ENCODE measurements at regions not wholly inside any gene's neighbourhood (a gene's known extent, or its start where the extent isn't known, plus 50 kb on each side); places are given as distances from the start of the nearest gene placed in this dataset.

DNA sequence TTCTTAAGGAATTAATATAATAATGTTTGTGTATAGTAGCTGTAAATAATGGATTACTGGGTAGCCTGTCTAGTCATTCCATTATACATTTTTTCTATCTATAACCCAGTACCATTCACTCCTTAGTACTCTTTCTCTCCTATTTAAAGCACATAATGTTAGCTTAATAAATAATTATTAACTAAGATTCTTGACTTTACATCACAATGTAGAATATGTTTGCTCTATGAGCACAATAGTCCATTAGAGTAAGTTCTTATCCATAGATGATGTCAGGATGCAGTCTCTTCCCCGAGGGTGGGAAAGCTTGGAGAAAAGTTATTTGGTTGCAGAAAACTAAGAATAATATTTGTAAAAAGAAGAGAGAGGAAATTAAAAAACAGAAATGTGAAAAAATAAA is 226.4 kb upstream of the EYS start:
- Histone ChIP-seq H3K9me3 (replicated peaks) (peaks cover 6% of the 10 kb centered on the region), H3K4me3 (no peak overlapping the region), H3K4me1 (no peaks in the 10 kb centered on the region), H3K27ac (replicated peaks) (no peak overlapping the region), H3K27me3 (ENCODE audit: low read depth) (no peaks in the 10 kb centered on the region), H3K36me3 (no peaks in the 10 kb centered on the region)
- intact Hi-C loops (cut with micrococcal nuclease) = no loop called here
- no peak for DNase-seq
- no peak for TF ChIP-seq CTCF (IDR thresholded peaks at IDR 0.05; ENCODE audit: borderline replicate concordance)

DNA sequence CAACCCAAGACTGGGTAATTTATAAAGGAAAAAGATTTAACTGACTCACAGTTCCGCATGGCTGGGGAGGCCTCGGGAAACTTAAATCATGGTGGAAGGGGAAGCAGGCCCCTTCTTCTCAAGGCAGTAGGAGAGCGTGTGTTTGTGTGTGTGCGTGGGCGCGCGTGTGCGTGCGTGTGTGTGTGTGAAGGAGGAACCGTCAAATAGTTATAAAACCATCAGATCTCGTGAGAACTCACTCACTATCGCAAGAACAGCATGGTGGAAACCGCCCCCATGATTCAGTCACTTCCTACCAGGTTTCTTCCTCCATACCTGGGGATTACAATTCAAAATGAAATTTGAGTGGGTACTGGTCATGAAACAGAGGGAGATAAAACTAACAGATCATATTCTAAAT is 220.1 kb upstream of the EYS start:
- DNase-seq = no peak
- intact Hi-C loops (cut with micrococcal nuclease) = no loop called here
- H3K36me3 ChIP-seq = no peaks in the 10 kb centered on the region
- no peak overlapping the region for H3K4me3 ChIP-seq
- H3K27ac ChIP-seq (replicated peaks) = no peak overlapping the region
- no peaks in the 10 kb centered on the region for H3K27me3 ChIP-seq (ENCODE audit: low read depth)
- no peaks in the 10 kb centered on the region for H3K4me1 ChIP-seq
- TF ChIP-seq CTCF (IDR thresholded peaks at IDR 0.05; ENCODE audit: borderline replicate concordance) = no peak
- H3K9me3 ChIP-seq (replicated peaks) = no peaks in the 10 kb centered on the region

DNA sequence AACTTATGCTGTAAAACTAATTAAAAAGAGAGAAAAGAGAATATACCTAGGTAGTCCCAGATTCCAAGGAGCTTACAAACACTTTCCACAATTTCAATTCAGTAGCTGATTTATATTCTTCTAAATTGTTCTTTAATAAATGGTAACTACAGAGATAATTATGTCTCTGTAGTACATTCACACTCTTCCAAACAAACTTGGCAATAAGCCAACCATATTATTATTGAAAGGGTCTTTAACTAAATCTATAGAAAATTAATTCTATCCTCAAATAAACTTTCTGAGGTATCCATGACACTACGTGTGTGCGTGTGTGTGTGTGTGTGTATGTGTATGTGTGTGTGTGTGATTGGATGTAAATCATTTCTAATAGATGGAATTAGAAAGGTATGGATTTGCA is 217.4 kb upstream of the EYS start:
- intact Hi-C loops (cut with micrococcal nuclease) = no loop called here
- H3K4me3 ChIP-seq = no peak overlapping the region
- H3K9me3 ChIP-seq (replicated peaks) = no peaks in the 10 kb centered on the region
- H3K36me3 ChIP-seq = no peaks in the 10 kb centered on the region
- no peaks in the 10 kb centered on the region for H3K4me1 ChIP-seq
- no peak for DNase-seq
- H3K27ac ChIP-seq (replicated peaks) = no peak overlapping the region
- H3K27me3 ChIP-seq (ENCODE audit: low read depth) = no peaks in the 10 kb centered on the region
- no peak for TF ChIP-seq CTCF (IDR thresholded peaks at IDR 0.05; ENCODE audit: borderline replicate concordance)

GRCh38 chr6:65922049-65922448 is 215.0 kb upstream of the EYS start:
- intact Hi-C loops (cut with micrococcal nuclease) = no loop called here

DNA sequence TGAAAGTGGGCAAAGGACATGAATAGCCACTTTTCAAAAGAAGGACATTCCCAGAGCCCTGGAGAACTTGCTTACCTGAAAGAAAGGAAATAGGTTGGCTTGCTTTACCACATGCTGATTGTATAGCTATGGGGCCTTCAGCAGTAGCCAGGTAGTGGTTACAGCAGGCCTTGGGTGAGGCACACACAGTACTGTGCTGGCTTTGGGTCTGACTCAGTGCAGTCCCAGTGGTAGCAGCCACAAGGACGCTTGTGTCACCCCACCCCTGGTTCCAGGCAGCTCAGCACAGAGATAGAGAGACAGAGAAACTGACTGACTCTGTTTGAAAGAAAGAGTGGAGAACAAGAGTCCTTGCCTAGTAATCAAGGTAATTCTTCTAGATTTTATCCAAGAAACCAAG is 201.0 kb upstream of the EYS start:
- intact Hi-C loops (cut with micrococcal nuclease) = no loop called here
- no peak overlapping the region for H3K27ac ChIP-seq (replicated peaks)

More at GRCh38 chr6:65922049-65922448, 215.0 kb upstream of the EYS start:
- Histone ChIP-seq H3K4me1 (no peaks in the 10 kb centered on the region), H3K4me3 (no peak overlapping the region), H3K36me3 (no peaks in the 10 kb centered on the region), H3K9me3 (replicated peaks) (no peaks in the 10 kb centered on the region), H3K27me3 (ENCODE audit: low read depth) (no peaks in the 10 kb centered on the region), H3K27ac (replicated peaks) (no peak overlapping the region)
- DNase-seq = no peak
- no peak for TF ChIP-seq CTCF (IDR thresholded peaks at IDR 0.05; ENCODE audit: borderline replicate concordance)

More for the DNA sequence above, 201.0 kb upstream of the EYS start:
- DNase-seq = no peak
- H3K27me3 ChIP-seq (ENCODE audit: low read depth) = no peaks in the 10 kb centered on the region
- no peak for TF ChIP-seq CTCF (IDR thresholded peaks at IDR 0.05; ENCODE audit: borderline replicate concordance)
- H3K4me1 ChIP-seq = no peaks in the 10 kb centered on the region
- no peak overlapping the region for H3K4me3 ChIP-seq
- peaks cover 75% of the 10 kb centered on the region for H3K9me3 ChIP-seq (replicated peaks)
- H3K36me3 ChIP-seq = no peaks in the 10 kb centered on the region

All from left ventricle myocardium inferior (tissue), 1 donor.